Urinary bladder (tissue), 3 donors: ENCODE measurements at regions not wholly inside any gene's neighbourhood (a gene's known extent, or its start where the extent isn't known, plus 50 kb on each side); places are given as distances from the start of the nearest gene placed in this dataset.
A peak's percentile ranks its signal among the peaks of the same experiment; 100 is the strongest.

Source experiments
- DNase-seq: peaks from one replicate; pipeline ENCODE4 v3.0.0-alpha.2; 2015; ENCODE audit errors: extremely low spot score
- H3K27ac ChIP-seq: one replicate; pipeline ENCODE4 v1.5.1; 2013; ENCODE audit warnings: low read depth, mild to moderate bottlenecking, moderate library complexity
- H3K36me3 ChIP-seq: one replicate; pipeline ENCODE4 v1.6.1; 2013; ENCODE audit warnings: mild to moderate bottlenecking, moderate library complexity; ENCODE audit not compliant: insufficient read depth
- H3K4me1 ChIP-seq: one replicate; pipeline ENCODE4 v1.6.1; 2013; ENCODE audit warnings: mild to moderate bottlenecking, moderate library complexity; ENCODE audit not compliant: insufficient read depth
- H3K4me3 ChIP-seq: one replicate; pipeline ENCODE4 v1.5.1; 2013; ENCODE audit warnings: low read depth, low read length
- WGBS: extraction: QIAGEN DNeasy Blood & Tissue Kit; methylation state at CpG from one replicate; pipeline ENCODE4 v1.1.7; 2013; 5-methylcytosine and 5-hydroxymethylcytosine counted together
- donor health status: healthy with polysubstance abuse.
- donor health status: healthy.

DNA sequence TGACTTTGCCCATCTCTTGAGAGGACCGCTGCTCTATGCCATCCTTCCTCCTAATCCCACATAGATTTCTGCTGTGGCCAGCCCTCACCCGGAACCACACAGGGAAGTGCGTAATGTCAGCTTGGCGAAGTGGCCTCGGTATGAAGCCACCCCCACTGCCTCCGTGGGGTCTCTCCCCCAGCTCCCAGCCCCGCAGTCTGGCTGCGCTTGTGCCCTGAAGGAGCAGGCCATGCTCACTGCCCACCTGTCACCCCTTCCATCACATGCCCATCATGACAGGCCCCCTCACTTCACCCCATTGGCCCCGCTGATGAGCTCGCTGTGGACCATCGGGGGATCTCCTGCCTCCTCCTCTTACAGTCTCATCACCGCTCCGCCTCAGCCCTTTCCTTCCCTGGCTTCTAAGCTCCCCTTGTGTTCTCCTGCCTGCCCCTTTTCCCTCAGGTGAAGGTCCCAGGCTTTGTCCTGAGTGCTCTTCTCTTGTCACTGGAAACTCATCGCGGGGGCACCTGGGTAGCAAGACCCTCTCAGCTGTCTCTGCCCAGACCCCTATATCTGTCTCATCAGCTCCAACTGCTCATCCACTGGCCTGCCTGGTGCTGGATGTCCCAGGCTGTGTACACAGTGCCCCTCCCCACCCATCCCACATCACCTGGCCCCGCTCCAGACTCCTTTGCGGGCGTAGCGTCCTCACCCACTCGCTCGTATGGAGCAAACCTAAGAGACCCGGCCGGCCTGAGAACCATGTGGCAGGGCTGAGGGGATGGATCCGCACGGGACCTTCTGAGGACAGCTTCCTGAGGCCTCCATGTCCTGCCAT, 81.7 kb downstream of the GLI2 start:
- Histone ChIP-seq H3K4me1 (peaks cover 2% of the 10 kb centered on the region), H3K36me3 (no peaks in the 10 kb centered on the region), H3K27ac (no peak overlapping the region), H3K4me3 (no peak overlapping the region)
- 93% methylated on average over 25 of the region's 25 CpGs for WGBS
- no peak for DNase-seq

DNA sequence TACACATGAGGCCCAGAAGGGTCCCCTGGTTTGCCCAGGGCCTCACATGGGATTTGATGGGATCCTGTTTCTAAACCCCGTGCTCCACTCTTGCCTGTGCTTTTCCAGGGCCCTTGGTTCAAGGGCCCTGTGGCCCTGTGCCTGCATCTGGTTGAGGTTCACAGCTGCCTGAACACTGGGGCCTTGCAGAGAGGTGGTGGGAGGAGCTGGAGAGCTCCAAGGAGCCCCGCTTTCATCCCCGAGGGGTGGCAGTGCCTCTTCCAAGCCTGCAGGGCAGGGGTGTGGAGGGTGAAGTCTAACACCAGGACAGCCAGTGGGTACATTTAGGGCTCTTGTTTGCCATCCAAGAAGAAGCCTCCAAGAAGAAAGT, 82.3 kb downstream of the GLI2 start:
- Histone ChIP-seq H3K36me3 (no peaks in the 10 kb centered on the region), H3K4me3 (no peak overlapping the region), H3K27ac (no peak overlapping the region), H3K4me1 (peaks cover 2% of the 10 kb centered on the region)
- DNase-seq = no peak
- WGBS = 95% methylated on average over 3 of the region's 3 CpGs

DNA sequence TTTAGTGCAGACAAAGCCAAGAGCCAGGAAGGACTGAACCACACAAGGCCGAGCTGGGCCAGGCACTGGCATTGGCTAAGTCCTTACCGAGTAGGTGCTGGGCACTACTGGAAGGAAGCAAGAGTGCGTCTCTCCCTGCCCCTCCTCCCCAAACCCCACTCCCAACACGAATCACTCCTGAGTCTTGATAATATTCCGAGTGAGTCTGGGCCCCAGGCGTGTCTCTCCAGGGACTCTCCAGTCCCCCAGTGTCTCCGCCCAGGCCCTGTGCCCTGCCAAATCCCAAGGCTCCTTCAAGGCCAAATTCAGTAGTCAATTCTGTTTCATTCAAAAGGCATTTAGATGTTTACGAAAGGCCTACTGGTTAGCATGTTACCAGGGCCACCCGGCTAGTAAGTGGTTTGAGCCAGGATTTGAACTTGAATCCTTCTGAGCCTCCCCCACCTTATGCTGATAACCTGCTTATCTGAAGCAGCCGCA, 82.8 kb downstream of the GLI2 start:
- Histone ChIP-seq H3K4me1 (peaks cover 2% of the 10 kb centered on the region), H3K27ac (no peak overlapping the region), H3K36me3 (no peaks in the 10 kb centered on the region), H3K4me3 (no peak overlapping the region)
- 29% methylated on average over 10 of the region's 10 CpGs for WGBS
- no peak for DNase-seq

DNA sequence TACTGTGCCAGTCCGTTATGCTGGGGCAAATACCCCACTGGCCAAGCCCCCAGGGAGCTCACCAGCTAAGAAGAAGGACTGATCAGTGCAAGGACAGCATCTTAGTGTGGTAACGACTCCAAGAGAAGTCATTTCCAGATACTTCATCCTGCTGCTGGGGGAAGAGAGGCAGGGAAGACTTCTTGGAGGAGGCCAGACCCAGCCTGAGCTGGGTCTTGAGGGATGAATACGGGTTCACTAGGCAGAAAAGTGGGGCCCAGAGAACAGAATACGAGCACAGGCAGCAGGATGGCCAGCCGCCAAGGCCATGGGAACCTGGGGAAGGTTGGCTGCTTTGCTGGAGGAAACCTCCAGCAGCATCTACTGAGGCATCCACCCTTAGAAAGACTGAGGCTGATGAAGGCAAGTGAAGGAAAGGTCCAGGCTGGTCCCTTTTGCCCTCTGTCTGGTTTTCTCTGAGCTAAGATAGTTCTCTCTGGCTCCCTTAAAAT, 84.1 kb downstream of the GLI2 start:
- Histone ChIP-seq H3K4me1 (peaks cover 2% of the 10 kb centered on the region), H3K36me3 (no peaks in the 10 kb centered on the region), H3K4me3 (no peak overlapping the region), H3K27ac (no peak overlapping the region)
- DNase-seq = no peak
- WGBS = 74% methylated on average over 5 of the region's 5 CpGs

DNA sequence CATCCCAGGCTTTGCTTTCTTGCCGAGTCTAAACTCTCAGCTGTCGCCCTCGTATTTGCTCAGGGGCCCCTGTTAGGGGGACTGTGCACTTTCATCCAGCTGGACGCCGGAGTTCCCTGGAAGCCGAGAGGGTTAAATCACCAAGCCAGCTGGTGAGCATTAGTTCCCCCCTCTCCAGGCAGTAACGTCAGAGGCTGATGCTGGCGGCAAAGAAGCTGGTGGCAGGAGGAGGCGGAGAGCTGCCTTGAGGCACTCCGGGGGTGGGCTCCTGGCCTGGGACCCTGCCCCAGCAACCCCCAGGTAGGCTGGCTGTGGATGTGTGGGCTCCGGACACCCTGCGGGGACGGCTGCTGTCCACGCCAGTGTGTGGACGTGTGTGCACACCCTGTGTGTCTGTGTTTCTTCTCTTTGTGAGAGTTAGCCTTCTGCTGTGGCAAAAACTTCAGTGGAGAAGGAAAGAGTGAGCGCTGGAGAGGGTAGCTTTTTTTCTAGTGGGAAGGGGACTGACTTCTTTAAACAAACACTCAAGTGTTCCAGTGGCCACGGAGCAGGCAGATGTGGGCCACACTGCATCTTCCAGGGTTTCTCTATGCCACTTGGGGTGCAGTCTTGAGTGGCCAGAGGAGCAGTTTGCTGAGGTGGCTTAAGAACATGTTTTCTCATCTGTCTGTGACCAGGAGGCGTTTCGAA, 84.7 kb downstream of the GLI2 start:
- 22% methylated on average over 19 of the region's 19 CpGs for WGBS
- H3K4me3 ChIP-seq = no peak overlapping the region
- no peaks in the 10 kb centered on the region for H3K36me3 ChIP-seq
- H3K27ac ChIP-seq = peak overlapping the region; percentile 12
- peak; percentile 72 for DNase-seq
- peaks cover 2% of the 10 kb centered on the region for H3K4me1 ChIP-seq

DNA sequence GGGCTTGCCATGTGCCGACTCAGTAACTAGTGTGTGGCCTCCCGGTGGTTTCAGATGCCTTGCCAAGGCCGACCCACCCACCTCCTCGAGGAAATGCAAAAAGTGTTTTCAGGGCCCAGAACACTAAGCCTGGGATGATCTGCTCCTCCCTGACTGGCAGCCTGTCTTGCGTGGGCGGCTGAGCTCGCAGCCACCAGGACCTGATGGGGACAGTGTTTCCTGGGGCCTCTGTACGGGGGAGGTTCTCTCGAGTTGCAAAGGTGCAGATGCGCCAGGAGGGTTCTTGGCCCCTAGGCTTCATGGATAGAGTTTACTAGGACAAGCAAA, 85.2 kb downstream of the GLI2 start:
- Histone ChIP-seq H3K36me3 (no peaks in the 10 kb centered on the region), H3K4me1 (peaks cover 2% of the 10 kb centered on the region), H3K4me3 (no peak overlapping the region), H3K27ac (no peak overlapping the region)
- 31% methylated on average over 10 of the region's 10 CpGs for WGBS
- DNase-seq = no peak

DNA sequence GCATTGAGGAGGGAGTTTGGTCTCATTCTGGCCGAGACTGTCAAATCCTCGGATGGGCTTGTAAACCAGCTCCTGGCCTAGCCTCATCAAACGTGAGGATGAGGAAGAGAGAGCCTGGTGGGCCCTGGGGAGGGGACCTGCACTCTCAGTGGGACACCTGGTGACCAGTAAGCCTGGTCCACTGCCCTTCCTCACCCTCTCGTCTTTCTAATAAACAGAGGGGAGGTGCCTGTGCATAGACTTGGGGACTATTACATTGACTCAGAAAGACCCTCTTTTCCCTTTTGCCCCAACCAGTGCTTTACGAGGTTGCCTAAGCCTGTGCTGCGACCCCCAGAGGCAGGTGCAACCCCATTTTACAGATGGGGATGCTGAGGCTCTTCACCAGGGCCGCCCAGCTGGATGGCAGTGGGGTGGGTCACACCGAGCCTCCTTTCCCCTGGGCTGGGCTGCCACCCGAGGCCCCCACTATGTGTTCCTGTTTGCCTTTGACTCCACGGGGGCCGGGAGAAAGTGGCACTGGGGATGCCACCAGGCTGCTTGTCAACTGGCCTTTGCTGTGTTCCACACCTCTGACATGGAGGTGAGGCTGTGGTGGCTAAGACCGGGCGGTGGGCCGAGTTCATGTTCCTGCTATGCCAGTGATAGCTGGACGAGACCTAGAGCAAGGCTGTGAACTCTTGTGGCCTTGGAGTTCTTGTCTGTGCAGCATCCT, 85.9 kb downstream of the GLI2 start:
- 82% methylated on average over 15 of the region's 15 CpGs for WGBS
- no peak for DNase-seq
- Histone ChIP-seq H3K36me3 (no peaks in the 10 kb centered on the region), H3K4me3 (no peak overlapping the region), H3K4me1 (peaks cover 2% of the 10 kb centered on the region), H3K27ac (no peak overlapping the region)

DNA sequence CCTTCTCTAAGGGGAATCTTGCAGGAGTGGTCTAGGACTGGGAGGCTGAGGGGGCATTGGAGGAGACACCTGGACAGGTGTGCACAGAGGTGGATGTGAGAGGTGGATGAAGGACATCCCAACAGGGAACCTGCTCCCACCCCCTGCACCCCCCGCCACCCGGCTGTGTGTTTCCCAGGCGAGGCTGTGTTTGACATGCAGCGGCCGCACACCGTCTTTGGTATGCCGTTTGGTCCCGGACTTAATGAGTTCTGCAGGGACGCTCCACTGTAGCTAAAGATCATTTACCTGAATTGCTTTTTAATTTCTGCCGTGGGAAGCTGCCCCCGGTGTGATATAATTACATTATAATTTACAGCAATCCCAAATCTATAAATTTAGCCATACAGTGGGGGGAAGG, 87.3 kb downstream of the GLI2 start:
- Histone ChIP-seq H3K4me3 (no peak overlapping the region), H3K27ac (no peak overlapping the region), H3K36me3 (no peaks in the 10 kb centered on the region), H3K4me1 (peaks cover 2% of the 10 kb centered on the region)
- WGBS = 93% methylated on average over 11 of the region's 11 CpGs
- no peak for DNase-seq

DNA sequence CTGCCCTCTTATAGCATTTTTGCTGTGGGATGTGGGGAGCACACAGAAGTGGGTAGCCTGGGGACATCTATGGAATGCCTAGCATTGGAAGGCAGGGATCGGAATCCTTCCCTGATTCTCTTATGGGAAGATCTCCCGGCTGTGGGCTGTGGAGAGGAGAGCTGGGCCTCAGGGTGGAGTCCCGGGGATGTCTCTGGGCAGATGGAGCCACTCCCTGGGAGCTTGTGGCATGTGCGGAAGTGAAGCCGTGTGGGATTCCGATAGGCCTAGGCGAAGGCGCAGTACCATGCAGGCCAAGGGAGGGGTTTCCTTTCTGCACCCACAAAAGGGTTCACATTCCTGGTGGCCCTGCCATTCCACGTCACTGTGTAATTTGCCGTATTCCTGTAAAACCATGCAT, 87.9 kb downstream of the GLI2 start:
- H3K36me3 ChIP-seq = no peaks in the 10 kb centered on the region
- WGBS = 95% methylated on average over 10 of the region's 10 CpGs
- DNase-seq = no peak
- H3K27ac ChIP-seq = no peak overlapping the region
- H3K4me3 ChIP-seq = no peak overlapping the region
- peaks cover 2% of the 10 kb centered on the region for H3K4me1 ChIP-seq

DNA sequence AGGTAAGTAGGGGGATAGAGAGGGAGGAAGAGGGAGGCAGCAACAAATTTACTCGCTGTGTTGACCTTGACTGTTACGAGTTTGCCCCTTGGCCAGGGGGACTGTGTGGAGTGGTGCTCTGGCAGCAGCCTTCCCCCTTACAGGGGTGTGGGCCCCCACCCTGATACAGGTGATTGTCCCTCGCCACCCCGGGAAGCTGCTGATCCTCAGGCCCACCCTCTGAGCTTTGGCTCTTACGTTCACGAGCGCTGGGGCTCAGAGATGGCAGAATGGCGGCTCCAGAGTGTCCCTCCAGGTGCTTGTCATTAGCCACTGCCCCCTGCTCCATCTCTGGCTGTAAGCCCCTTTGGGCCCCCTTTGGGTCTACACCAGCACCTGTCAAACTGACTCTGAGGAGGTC, 88.6 kb downstream of the GLI2 start:
- Histone ChIP-seq H3K4me1 (no peaks in the 10 kb centered on the region), H3K4me3 (no peak overlapping the region), H3K27ac (no peak overlapping the region), H3K36me3 (no peaks in the 10 kb centered on the region)
- 86% methylated on average over 8 of the region's 8 CpGs for WGBS
- no peak for DNase-seq

DNA sequence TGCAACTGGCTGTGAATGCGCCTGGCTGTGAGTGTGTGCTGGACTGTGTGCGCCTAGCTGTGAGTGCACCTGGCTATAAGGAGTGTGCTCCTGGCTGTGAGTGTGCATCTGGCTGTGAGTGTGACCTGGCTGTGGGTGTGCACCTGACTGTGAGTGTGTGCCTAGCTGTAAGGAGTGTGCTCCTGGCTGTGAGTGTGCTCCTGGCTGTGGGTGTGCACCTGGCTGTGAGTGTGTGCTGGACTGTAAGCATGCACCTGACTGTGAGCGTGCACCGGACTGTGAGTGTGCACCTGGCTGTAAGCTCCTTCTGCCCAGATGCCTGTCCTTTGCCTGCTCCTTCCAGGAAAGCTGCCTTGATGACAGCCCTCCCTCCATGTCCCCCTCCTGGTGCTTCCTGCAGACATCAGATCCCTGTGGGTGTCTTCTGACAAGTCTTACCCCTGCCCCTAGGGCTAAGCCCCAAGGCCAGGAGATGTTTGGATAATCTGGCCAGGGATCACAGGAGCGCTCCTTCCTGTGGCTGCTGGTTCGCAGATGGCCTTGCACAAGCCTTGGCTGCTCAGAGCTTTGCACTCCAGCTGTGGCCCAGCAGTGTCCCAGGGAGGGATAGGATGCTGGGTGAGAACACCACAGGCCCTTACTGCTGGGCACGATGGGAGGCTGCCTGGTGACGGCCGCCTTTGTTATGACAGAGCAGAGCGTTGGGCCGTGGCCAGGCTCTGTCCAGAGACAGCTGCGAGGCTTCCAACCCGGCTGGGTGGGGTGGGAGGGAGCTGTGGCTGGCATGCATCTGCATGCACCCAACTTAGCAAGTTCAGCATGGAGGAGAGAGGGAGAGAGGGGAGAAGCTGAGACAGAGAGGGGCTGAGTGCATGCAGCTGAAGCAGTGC, 89.9 kb downstream of the GLI2 start:
- H3K36me3 ChIP-seq = no peaks in the 10 kb centered on the region
- 33% methylated on average over 13 of the region's 13 CpGs for WGBS
- no peaks in the 10 kb centered on the region for H3K4me1 ChIP-seq
- no peak for DNase-seq
- no peak overlapping the region for H3K4me3 ChIP-seq
- H3K27ac ChIP-seq = no peak overlapping the region

DNA sequence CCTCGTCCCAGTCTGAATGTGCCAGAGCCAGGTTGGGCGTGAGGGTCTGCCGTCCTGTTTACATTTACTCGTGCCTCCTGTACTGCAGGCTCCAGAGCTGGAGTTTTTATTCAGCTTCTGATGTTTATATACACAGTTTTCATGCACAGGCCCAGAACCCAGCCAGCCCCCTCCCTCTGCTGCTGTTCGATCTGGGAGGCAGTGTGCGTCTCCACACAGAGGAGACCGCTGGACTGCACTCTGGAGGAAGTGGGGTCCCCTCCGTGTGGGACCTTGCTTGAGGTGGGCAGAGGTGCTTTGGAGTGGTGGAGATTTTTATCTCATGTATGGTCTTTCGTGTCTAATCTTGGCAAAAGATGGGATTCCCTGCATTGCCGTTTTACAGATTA, 90.6 kb downstream of the GLI2 start:
- 18% methylated on average over 10 of the region's 10 CpGs for WGBS
- no peak for DNase-seq
- Histone ChIP-seq H3K36me3 (no peaks in the 10 kb centered on the region), H3K4me1 (no peaks in the 10 kb centered on the region), H3K27ac (no peak overlapping the region), H3K4me3 (no peak overlapping the region)

DNA sequence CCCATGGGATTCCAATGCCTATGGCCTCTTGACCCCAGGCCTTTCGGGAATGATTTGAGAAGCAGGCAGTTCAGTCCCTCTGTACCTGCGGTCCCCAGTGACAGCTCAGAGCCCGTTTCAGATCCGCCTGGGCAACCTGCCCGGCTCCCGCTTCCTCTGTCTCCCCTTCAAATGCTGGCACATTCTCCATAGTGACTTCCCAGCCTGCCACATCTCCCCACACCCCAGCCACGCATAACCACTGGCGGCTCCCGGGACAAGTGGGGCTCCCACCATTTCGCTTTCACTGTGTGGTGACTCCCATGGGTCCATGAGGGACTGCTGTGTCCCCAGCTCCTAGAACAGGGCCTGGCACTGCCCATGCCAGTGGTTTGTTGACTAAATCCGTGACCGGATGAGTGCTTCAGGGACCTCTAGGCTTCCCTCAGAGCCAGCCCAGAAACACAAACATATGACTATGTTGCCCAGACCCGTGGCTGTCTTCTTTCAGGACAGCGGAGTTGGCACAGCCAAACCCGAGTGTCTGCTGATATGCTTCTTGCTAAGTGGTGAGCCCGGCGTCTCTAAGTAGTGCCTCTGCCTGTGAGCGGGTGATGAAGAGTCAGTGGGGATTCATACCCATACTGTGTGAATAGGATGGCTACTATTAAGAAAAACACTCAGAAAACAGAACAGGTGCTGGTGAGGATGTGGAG, 91.2 kb downstream of the GLI2 start:
- no peak for DNase-seq
- Histone ChIP-seq H3K4me3 (no peak overlapping the region), H3K36me3 (no peaks in the 10 kb centered on the region), H3K4me1 (no peaks in the 10 kb centered on the region), H3K27ac (no peak overlapping the region)
- 65% methylated on average over 18 of the region's 18 CpGs for WGBS
